Occipital lobe (tissue), 1 donor: ENCODE measurements at regions not wholly inside any gene's neighbourhood (a gene's known extent, or its start where the extent isn't known, plus 50 kb on each side); places are given as distances from the start of the nearest gene placed in this dataset.

Experiments
- DNase-seq: peaks from one replicate; lab custom pipeline; 2025; lab: John Stamatoyannopoulos, UW

GRCh38 chr16:9371713-9372448 lies 280.4 kb downstream of the HAPSTR1 start:
- DNase-seq: no peak

DNA sequence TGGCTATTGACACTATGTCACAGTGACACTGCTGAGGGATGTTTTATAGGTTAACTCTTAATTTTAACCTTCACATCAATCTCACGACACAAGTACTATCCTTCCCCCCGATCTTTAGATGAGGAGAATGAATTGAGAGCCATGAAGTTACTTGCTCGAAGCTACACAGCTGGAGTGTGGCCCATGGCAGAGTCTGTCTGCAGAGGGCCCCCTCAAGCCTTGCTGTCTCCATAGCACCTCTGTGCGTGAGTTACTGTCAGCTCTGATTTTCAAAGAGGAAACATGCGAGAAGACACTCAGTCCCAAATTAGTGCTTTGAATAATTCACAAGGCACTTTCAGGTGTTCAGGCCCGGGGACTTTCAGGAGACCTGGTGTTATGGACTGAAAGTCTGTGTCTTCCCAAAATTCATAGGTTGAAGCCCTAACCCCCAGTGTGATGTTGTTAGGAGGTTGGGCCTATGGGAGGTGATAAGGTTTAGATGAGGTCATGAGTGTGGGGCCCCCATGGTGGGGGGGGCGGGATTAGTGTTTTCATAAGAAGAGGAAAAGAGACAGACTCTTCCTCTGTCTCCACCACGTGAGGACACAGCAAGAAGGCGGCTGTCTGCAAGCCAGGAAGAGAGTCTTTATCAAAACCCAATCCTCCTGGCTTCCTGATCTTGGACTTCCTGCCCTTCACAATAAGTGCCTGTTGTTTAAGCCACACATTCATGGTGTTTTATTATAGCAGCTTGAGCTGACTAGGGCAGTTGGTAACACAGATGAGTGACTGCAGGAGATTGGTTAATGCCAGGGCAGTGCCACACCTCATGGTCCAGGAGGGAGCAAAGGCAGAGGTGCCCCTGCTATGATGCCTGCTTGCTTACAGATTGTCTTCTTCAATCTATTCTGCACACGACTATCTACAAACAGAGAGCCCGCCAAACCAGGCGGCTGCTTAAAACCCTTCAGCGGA lies 281.8 kb downstream of the HAPSTR1 start:
- DNase-seq: peak; percentile 3

DNA sequence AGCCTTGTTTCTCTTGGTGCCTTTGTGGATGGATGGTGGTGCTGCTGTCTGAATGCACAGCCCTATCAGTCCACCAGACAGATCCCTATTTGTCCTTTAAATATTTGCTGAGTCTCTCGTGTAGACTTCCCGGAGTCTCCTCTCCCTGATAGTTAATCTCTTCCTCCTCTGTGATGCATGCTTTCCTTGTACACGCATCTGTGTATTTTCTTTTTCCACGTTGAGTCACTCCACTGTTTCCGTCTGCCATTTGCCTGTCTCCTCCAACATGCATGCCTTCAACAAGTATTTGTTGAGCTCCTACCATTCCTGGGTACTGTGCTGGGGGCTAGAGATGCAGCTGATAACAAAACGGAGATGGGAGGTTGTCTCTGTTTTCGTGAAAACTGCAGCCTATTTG lies 282.6 kb downstream of the HAPSTR1 start:
- no peak for DNase-seq

DNA sequence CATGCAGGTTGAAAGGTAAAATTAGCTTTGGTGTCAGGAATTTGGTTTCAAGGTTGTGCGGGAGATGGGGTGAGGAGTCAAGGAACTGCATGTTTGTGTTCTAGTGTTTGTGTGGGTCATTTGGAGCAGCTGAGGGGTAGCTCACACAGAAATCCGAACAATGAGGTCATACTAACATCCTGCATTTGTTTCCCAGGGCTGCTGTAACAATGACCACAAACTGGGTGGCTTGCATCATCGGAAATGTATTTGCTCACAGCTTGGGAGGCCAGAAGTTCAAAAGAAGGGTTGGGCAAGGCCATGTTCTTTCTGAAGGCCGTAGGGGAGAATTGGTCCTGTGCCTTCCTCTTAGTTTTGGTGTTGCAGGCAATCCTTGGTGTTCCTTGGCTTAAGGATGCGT lies 287.4 kb downstream of the HAPSTR1 start:
- no peak for DNase-seq

- no peak for DNase-seq
Measured at GRCh38 chr16:9380221-9380620, 288.8 kb downstream of the HAPSTR1 start.

- DNase-seq: no peak
Measured at GRCh38 chr16:9381399-9381798, 290.0 kb downstream of the HAPSTR1 start.

DNA sequence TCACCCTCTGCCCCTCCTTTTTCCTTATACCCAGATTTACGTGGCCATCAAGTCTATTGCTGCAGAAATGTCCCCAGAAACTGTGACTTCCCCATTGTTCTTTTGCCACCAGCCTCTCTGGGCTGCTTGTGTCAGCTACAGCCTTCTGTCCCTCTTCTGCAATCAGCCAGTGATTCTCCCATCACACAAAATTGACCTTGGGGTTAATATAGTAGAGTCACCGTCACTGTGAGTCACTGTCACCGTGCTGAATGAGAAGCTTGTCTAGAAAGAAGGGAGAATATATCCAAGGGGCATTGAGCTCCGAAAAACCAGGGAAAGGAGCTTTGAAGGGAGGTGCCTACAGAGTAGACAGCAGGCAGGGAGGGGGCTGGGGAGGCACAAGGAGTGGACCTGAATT lies 290.5 kb downstream of the HAPSTR1 start:
- no peak for DNase-seq

GRCh38 chr16:9383281-9383680 lies 291.8 kb downstream of the HAPSTR1 start:
- no peak for DNase-seq

DNA sequence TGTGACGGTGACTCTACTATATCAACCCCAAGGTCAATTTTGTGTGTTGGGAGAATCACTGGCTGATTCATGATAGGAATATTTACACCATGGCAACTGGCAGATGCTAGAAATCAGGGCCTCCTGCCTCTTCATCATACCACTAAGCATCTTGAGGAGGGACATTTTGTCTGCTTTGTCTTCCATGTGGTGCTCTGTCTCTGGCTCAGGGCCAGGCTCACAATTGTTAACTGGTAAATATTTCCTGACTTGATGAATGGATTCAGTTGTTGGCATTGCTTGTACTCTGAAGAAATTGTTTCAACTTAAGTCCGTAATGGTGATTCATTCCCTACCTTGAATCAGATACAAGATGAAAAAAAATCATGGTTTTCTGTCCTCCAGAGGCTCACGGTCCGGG lies 292.7 kb downstream of the HAPSTR1 start:
- no peak for DNase-seq

DNA sequence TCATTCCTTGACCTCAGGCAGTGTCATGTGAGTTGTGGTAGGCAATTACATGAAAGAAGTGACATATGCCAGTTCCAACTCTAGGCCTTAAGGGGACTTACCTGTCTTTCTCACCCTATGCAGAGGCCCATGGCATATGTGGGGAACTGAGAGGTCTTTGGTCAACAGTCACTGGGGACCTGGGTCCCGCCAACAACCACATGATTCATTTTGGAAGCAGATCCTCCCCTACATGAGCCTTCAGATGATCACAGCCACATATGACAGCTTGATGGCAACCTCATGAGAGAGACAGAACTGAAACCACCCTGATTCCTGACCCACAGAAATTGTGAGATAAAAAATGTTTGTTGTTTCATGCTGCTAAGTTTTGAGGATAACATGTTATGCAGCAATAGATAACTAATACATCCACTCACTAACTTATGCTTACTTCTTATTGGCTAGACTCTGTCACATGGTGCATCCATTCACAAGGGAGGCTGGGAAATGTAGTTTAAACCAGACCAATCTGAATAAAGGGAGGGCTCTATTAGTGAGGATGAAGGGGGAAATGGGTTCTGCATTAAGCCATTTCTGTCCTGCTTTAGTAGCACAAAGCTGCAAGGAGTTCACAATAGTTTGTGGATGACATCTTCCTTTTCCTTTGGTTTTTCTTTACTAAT lies 298.2 kb downstream of the HAPSTR1 start:
- no peak for DNase-seq

DNA sequence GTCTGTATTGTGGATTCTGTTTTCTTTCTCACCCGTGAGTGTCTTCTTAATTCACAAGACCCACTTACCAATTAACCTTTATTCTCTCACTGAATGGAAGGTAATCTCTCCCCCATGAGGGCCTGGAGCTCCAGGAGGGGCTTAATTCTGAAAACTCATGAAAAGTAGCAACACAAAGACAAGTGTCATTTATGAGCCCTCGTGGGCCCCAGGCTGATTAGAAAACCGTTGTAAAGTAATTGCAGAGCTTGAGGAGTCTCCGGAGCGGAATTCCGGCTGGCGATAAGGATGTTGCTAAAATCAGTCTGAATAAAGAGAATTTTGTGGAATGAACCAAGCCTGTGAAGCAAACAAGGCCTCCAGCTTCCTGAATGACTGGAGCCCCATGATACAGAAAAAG lies 301.5 kb downstream of the HAPSTR1 start:
- DNase-seq: no peak

DNA sequence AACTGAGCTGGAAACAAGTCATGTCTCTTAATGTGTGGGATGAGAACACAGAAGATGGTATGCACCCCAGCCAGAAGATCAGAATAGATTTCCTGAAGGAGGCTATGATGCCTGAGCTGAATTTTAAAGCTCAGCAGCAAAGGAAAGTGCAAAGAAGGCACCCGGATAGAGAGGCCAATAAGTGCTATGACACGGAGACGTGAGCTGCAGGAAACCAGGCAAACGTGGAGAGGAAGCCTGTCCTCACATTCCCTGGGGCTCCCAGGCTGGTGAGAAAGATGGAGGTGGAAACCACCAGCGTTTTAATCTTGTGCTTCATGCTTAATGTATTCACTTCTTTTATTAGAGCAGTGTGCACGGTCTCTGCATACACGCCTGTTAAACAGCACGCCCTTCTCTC lies 302.1 kb downstream of the HAPSTR1 start:
- DNase-seq: no peak

GRCh38 chr16:9395958-9396359 lies 304.5 kb downstream of the HAPSTR1 start:
- no peak for DNase-seq

DNA sequence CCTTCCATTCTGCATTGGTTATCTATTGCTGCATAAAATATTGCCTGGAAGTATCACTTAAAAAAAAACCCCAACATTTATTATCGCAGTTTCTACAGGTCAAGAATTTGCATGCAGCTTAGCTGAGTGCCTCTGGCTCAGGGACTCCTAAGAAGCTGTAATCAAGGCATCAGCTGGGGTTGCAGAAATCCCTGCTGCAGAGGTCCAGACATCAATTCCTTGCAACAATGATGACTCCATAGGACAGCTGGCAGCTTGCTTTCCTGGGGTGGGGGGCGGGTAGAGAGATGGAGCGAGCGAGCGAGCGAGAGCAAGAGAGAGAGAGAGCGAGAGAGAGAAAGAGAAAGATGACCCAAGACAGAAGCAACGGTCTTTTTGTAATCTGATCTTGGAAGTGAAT lies 308.1 kb downstream of the HAPSTR1 start:
- no peak for DNase-seq

GRCh38 chr16:9401173-9401572 lies 309.7 kb downstream of the HAPSTR1 start:
- DNase-seq: no peak

GRCh38 chr16:9402293-9402860 lies 310.9 kb downstream of the HAPSTR1 start:
- DNase-seq: peak; percentile 9

GRCh38 chr16:9404811-9405210 lies 313.4 kb downstream of the HAPSTR1 start:
- DNase-seq: no peak

DNA sequence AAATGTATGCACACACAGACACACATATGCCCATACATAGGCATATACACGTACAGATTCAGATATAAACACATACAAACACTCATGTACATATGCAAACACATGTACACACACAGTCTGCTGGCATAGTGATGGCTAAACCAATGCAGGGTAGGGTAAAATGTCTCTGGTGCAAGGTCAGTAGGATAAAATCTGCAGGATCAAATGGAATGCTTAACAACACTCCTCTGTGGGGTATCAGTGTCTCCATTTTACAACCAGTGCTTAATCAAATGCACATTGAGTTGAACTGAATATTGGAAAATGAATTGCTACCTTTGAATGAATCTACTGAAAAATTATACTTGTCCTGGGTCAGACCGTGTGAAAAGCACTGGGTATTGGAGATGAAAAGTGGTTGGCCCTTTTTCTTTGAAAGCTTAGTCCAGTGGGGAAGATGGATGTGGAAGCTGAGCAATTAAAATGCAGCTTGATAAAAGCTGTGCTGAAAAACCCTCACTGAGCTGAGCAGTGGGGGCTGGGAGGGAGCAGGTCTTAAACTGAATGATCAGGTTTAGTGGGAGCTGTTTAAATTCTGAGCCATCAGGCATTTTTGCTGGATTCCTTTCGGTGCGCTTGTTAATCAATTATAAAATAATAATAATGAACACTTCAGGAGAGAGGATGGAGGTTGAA lies 314.7 kb downstream of the HAPSTR1 start:
- no peak for DNase-seq

GRCh38 chr16:9407206-9407758 lies 315.8 kb downstream of the HAPSTR1 start:
- DNase-seq: no peak

DNA sequence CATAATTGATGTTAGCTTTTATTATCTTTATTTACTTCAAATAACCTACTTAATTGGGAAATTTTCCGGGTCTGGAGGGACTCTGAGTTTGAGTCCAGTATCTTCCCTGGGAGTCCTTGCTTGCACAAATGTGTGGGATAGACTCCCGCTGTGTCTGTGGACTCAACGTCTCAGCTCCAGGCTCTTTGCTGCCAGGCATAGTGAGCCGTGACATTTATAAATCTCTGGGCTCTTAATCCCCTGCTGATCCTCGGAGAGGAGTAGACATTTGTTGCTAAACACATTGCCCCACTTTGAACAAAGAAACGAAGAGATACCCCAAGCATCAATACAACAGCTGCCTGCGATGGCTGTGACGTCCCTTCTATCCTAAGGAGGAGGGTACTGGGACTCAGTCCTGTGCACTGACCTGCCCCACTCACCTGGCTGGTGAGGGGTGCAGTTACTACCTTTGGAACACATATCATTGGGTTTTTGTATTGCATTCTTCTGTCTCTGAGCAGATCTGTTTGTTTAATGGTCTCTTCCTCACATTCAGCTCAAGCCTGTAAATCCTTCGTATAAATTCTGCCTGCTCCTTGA lies 316.9 kb downstream of the HAPSTR1 start:
- DNase-seq: no peak
